ENCODE measurements at regions not wholly inside any gene's neighbourhood (a gene's known extent, or its start where the extent isn't known, plus 50 kb on each side); places are given as distances from the start of the nearest gene placed in this dataset.
A peak's percentile ranks its signal among the peaks of the same experiment; 100 is the strongest.

GRCh38 chr2:176483476-176483875 is 214.2 kb downstream of the MTX2 start:
- FAIRE-seq, result no peak
- no peak for DNase-seq (ENCODE audit: insufficient read length, low spot score)
- TF ChIP-seq POLR2A (IDR thresholded peaks at IDR 0.05; ENCODE audit: low read depth, low read length) (no peak), POLR2AphosphoS5 (IDR thresholded peaks at IDR 0.05; ENCODE audit: low read depth, low read length) (no peak), POU2F2 (IDR thresholded peaks at IDR 0.05; ENCODE audit: low read depth, low read length) (no peak), SPI1 (IDR thresholded peaks at IDR 0.05; ENCODE audit: low read depth, low read length) (no peak), TAF1 (IDR thresholded peaks at IDR 0.05; ENCODE audit: low read depth, low read length) (no peak), PAX5 (IDR thresholded peaks at IDR 0.05; ENCODE audit: insufficient read depth, low read length, severe bottlenecking) (no peak)

GRCh38 chr2:176483901-176484568 is 214.8 kb downstream of the MTX2 start:
- DNase-seq (ENCODE audit: insufficient read length, low spot score), result no peak
- FAIRE-seq, result no peak
- TF ChIP-seq SPI1 (IDR thresholded peaks at IDR 0.05; ENCODE audit: low read depth, low read length), result no peak

GRCh38 chr2:176484838-176485237 is 215.6 kb downstream of the MTX2 start:
- DNase-seq (ENCODE audit: insufficient read length, low spot score), result no peak

GRCh38 chr2:176488431-176488830 is 219.2 kb downstream of the MTX2 start:
- TF ChIP-seq SPI1 (IDR thresholded peaks at IDR 0.05; ENCODE audit: low read depth, low read length), result no peak
- TF ChIP-seq POLR2AphosphoS5 (IDR thresholded peaks at IDR 0.05; ENCODE audit: low read depth, low read length), result no peak
- no peak for TF ChIP-seq TAF1 (IDR thresholded peaks at IDR 0.05; ENCODE audit: low read depth, low read length)
- no peak for TF ChIP-seq POLR2A (IDR thresholded peaks at IDR 0.05; ENCODE audit: low read depth, low read length)
- TF ChIP-seq PAX5 (IDR thresholded peaks at IDR 0.05; ENCODE audit: insufficient read depth, low read length, severe bottlenecking), result no peak
- no peak for TF ChIP-seq POU2F2 (IDR thresholded peaks at IDR 0.05; ENCODE audit: low read depth, low read length)
- DNase-seq (ENCODE audit: insufficient read length, low spot score) (no peak), FAIRE-seq (no peak)

More at GRCh38 chr2:176484838-176485237, 215.6 kb downstream of the MTX2 start:
- no peak for TF ChIP-seq PAX5 (IDR thresholded peaks at IDR 0.05; ENCODE audit: insufficient read depth, low read length, severe bottlenecking)
- TF ChIP-seq SPI1 (IDR thresholded peaks at IDR 0.05; ENCODE audit: low read depth, low read length), result no peak
- no peak for TF ChIP-seq TAF1 (IDR thresholded peaks at IDR 0.05; ENCODE audit: low read depth, low read length)
- TF ChIP-seq POLR2A (IDR thresholded peaks at IDR 0.05; ENCODE audit: low read depth, low read length), result no peak
- TF ChIP-seq POLR2AphosphoS5 (IDR thresholded peaks at IDR 0.05; ENCODE audit: low read depth, low read length), result no peak
- TF ChIP-seq POU2F2 (IDR thresholded peaks at IDR 0.05; ENCODE audit: low read depth, low read length), result no peak
- no peak for FAIRE-seq

GRCh38 chr2:176490061-176490861 is 221.0 kb downstream of the MTX2 start:
- no peak for DNase-seq (ENCODE audit: insufficient read length, low spot score)
- TF ChIP-seq POLR2AphosphoS5 (IDR thresholded peaks at IDR 0.05; ENCODE audit: low read depth, low read length) (no peak), PAX5 (IDR thresholded peaks at IDR 0.05; ENCODE audit: insufficient read depth, low read length, severe bottlenecking) (no peak), POLR2A (IDR thresholded peaks at IDR 0.05; ENCODE audit: low read depth, low read length) (no peak), POU2F2 (IDR thresholded peaks at IDR 0.05; ENCODE audit: low read depth, low read length) (no peak), TAF1 (IDR thresholded peaks at IDR 0.05; ENCODE audit: low read depth, low read length) (no peak), SPI1 (IDR thresholded peaks at IDR 0.05; ENCODE audit: low read depth, low read length) (no peak)
- no peak for FAIRE-seq

- DNase-seq (ENCODE audit: insufficient read length, low spot score) (peak; percentile 56), FAIRE-seq (peak; percentile 52)
These were observed 222.1 kb downstream of the MTX2 start for GRCh38 chr2:176491172-176491904.

GRCh38 chr2:176492583-176492982 is 223.3 kb downstream of the MTX2 start:
- DNase-seq (ENCODE audit: insufficient read length, low spot score), result no peak
- TF ChIP-seq SPI1 (IDR thresholded peaks at IDR 0.05; ENCODE audit: low read depth, low read length) (peak; percentile 56; the same call in 1 of the 2 replicates), POU2F2 (IDR thresholded peaks at IDR 0.05; ENCODE audit: low read depth, low read length) (no peak)
- FAIRE-seq, result no peak

More at GRCh38 chr2:176491172-176491904, 222.1 kb downstream of the MTX2 start:
- peak; percentile 56 for TF ChIP-seq SPI1 (IDR thresholded peaks at IDR 0.05; ENCODE audit: low read depth, low read length)
- TF ChIP-seq PAX5 (IDR thresholded peaks at IDR 0.05; ENCODE audit: insufficient read depth, low read length, severe bottlenecking), result no peak

GRCh38 chr2:176493226-176493825 is 224.1 kb downstream of the MTX2 start:
- DNase-seq (ENCODE audit: insufficient read length, low spot score) (no peak), FAIRE-seq (peak; percentile 28)
- TF ChIP-seq PAX5 (IDR thresholded peaks at IDR 0.05; ENCODE audit: insufficient read depth, low read length, severe bottlenecking) (no peak), POU2F2 (IDR thresholded peaks at IDR 0.05; ENCODE audit: low read depth, low read length) (no peak), POLR2A (IDR thresholded peaks at IDR 0.05; ENCODE audit: low read depth, low read length) (no peak), SPI1 (IDR thresholded peaks at IDR 0.05; ENCODE audit: low read depth, low read length) (no peak), POLR2AphosphoS5 (IDR thresholded peaks at IDR 0.05; ENCODE audit: low read depth, low read length) (no peak), TAF1 (IDR thresholded peaks at IDR 0.05; ENCODE audit: low read depth, low read length) (no peak)

GRCh38 chr2:176493909-176494308 is 224.7 kb downstream of the MTX2 start:
- DNase-seq (ENCODE audit: insufficient read length, low spot score), result no peak
- FAIRE-seq, result no peak
- TF ChIP-seq PAX5 (IDR thresholded peaks at IDR 0.05; ENCODE audit: insufficient read depth, low read length, severe bottlenecking) (no peak), SPI1 (IDR thresholded peaks at IDR 0.05; ENCODE audit: low read depth, low read length) (peak; percentile 84)

Measured in GM12891 (cell line).